ENCODE measurements at regions not wholly inside any gene's neighbourhood (a gene's known extent, or its start where the extent isn't known, plus 50 kb on each side); places are given as distances from the start of the nearest gene placed in this dataset.

- 82% methylated on average over 6 of the region's 6 CpGs for WGBS (ENCODE audit: low lambda C conversion rate, missing lambda C conversion rate)
- Histone ChIP-seq H4K20me1 (ENCODE audit: insufficient read depth, poor library complexity, severe bottlenecking) (no peaks in the 10 kb centered on the region), H3K9me3 (ENCODE audit: low read depth) (no peaks in the 10 kb centered on the region)
Measured at GRCh38 chr10:129090618-129091366, 376.2 kb upstream of the MGMT start.

GRCh38 chr10:129093641-129094040 lies 373.4 kb upstream of the MGMT start:
- DNase-seq (ENCODE audit: low spot score): no peak
- no peak overlapping the region for H3K4me3 ChIP-seq
- TF ChIP-seq EZH2 (IDR thresholded peaks at IDR 0.05; ENCODE audit: borderline replicate concordance) (no peak), CTCF (IDR thresholded peaks at IDR 0.05; ENCODE audit: poor library complexity) (no peak), EZH2phosphoT487 (IDR thresholded peaks at IDR 0.05; ENCODE audit: low read depth, severe bottlenecking, unreplicated experiment) (no peak)
- no peaks in the 10 kb centered on the region for H3K27me3 ChIP-seq
- H3K27ac ChIP-seq: no peak overlapping the region
- H2AFZ ChIP-seq: no peak overlapping the region
- no peak overlapping the region for H3K4me2 ChIP-seq
- H3K36me3 ChIP-seq (replicated peaks; ENCODE audit: insufficient read depth, low read depth): no peaks in the 10 kb centered on the region
- H3K79me2 ChIP-seq: no peaks in the 10 kb centered on the region
- H4K20me1 ChIP-seq (ENCODE audit: insufficient read depth, poor library complexity, severe bottlenecking): no peaks in the 10 kb centered on the region
- no peaks in the 10 kb centered on the region for H3K9me2 ChIP-seq (replicated peaks; ENCODE audit: insufficient read depth)
- H3K9me3 ChIP-seq (ENCODE audit: low read depth): no peaks in the 10 kb centered on the region
- H3K4me1 ChIP-seq (ENCODE audit: insufficient read depth): no peaks in the 10 kb centered on the region
- WGBS (ENCODE audit: low lambda C conversion rate, missing lambda C conversion rate): 92% methylated on average over 8 of the region's 8 CpGs

More at GRCh38 chr10:129090618-129091366, 376.2 kb upstream of the MGMT start:
- TF ChIP-seq EZH2 (IDR thresholded peaks at IDR 0.05; ENCODE audit: borderline replicate concordance) (no peak), CTCF (IDR thresholded peaks at IDR 0.05; ENCODE audit: poor library complexity) (no peak), EZH2phosphoT487 (IDR thresholded peaks at IDR 0.05; ENCODE audit: low read depth, severe bottlenecking, unreplicated experiment) (no peak)
- no peak overlapping the region for H3K27ac ChIP-seq
- no peak overlapping the region for H3K4me3 ChIP-seq
- no peaks in the 10 kb centered on the region for H3K9me2 ChIP-seq (replicated peaks; ENCODE audit: insufficient read depth)
- no peaks in the 10 kb centered on the region for H3K79me2 ChIP-seq
- DNase-seq (ENCODE audit: low spot score): no peak
- no peaks in the 10 kb centered on the region for H3K4me1 ChIP-seq (ENCODE audit: insufficient read depth)
- H3K4me2 ChIP-seq: no peak overlapping the region
- H2AFZ ChIP-seq: no peak overlapping the region
- H3K27me3 ChIP-seq: no peaks in the 10 kb centered on the region
- no peaks in the 10 kb centered on the region for H3K36me3 ChIP-seq (replicated peaks; ENCODE audit: insufficient read depth, low read depth)

GRCh38 chr10:129094233-129094632 lies 372.8 kb upstream of the MGMT start:
- no peak overlapping the region for H3K4me3 ChIP-seq
- H3K9me3 ChIP-seq (ENCODE audit: low read depth): no peaks in the 10 kb centered on the region
- H3K27me3 ChIP-seq: no peaks in the 10 kb centered on the region
- H3K9me2 ChIP-seq (replicated peaks; ENCODE audit: insufficient read depth): no peaks in the 10 kb centered on the region
- H3K36me3 ChIP-seq (replicated peaks; ENCODE audit: insufficient read depth, low read depth): no peaks in the 10 kb centered on the region
- 94% methylated on average over 6 of the region's 6 CpGs for WGBS (ENCODE audit: low lambda C conversion rate, missing lambda C conversion rate)
- H2AFZ ChIP-seq: no peak overlapping the region
- H4K20me1 ChIP-seq (ENCODE audit: insufficient read depth, poor library complexity, severe bottlenecking): no peaks in the 10 kb centered on the region
- H3K4me1 ChIP-seq (ENCODE audit: insufficient read depth): no peaks in the 10 kb centered on the region
- no peak overlapping the region for H3K4me2 ChIP-seq
- H3K27ac ChIP-seq: no peak overlapping the region
- TF ChIP-seq EZH2 (IDR thresholded peaks at IDR 0.05; ENCODE audit: borderline replicate concordance): no peak
- TF ChIP-seq CTCF (IDR thresholded peaks at IDR 0.05; ENCODE audit: poor library complexity): no peak
- no peak for TF ChIP-seq EZH2phosphoT487 (IDR thresholded peaks at IDR 0.05; ENCODE audit: low read depth, severe bottlenecking, unreplicated experiment)
- DNase-seq (ENCODE audit: low spot score): no peak
- no peaks in the 10 kb centered on the region for H3K79me2 ChIP-seq
